ENCODE measurements at regions not wholly inside any gene's neighbourhood (a gene's known extent, or its start where the extent isn't known, plus 50 kb on each side); places are given as distances from the start of the nearest gene placed in this dataset.

GRCh38 chr4:141457653-141458052 is 178.7 kb upstream of the IL15 start:
- no peak for TF ChIP-seq POLR2A (IDR thresholded peaks at IDR 0.05)
- TF ChIP-seq CTCF (IDR thresholded peaks at IDR 0.05) = no peak
- TF ChIP-seq EP300 (IDR thresholded peaks at IDR 0.05; ENCODE audit: low read depth) = no peak
- TF ChIP-seq POLR2AphosphoS5 (IDR thresholded peaks at IDR 0.05) = no peak
